GM19468 (cell line): ENCODE measurements at regions not wholly inside any gene's neighbourhood (a gene's known extent, or its start where the extent isn't known, plus 50 kb on each side); places are given as distances from the start of the nearest gene placed in this dataset.

ENCODE experiments used
- ATAC-seq: cut with Tn5 transposase; IDR thresholded peaks from one replicate; pipeline ENCODE4 v1.9.1; 2021; ENCODE audit warnings: mild to moderate bottlenecking, moderate library complexity, moderate number of reproducible peaks; ENCODE audit not compliant: unreplicated experiment; ENCODE audit errors: extremely low read depth

GRCh38 chr7:25815711-25816110 is 336.3 kb upstream of the NFE2L3 start:
- ATAC-seq, result no peak

- ATAC-seq, result no peak
Measured at GRCh38 chr7:25820432-25821040, 331.5 kb upstream of the NFE2L3 start.

- ATAC-seq, result no peak
Measured at GRCh38 chr7:25821225-25821624, 330.8 kb upstream of the NFE2L3 start.

GRCh38 chr7:25822823-25823222 is 329.2 kb upstream of the NFE2L3 start:
- ATAC-seq, result no peak

- no peak for ATAC-seq
Measured at GRCh38 chr7:25823571-25823970, 328.4 kb upstream of the NFE2L3 start.

GRCh38 chr7:25828468-25828867 is 323.5 kb upstream of the NFE2L3 start:
- ATAC-seq, result no peak

- no peak for ATAC-seq
Measured at GRCh38 chr7:25829663-25830062, 322.3 kb upstream of the NFE2L3 start.

GRCh38 chr7:25830215-25830614 is 321.8 kb upstream of the NFE2L3 start:
- ATAC-seq, result no peak

GRCh38 chr7:25831062-25831691 is 320.8 kb upstream of the NFE2L3 start:
- ATAC-seq, result no peak

- no peak for ATAC-seq
Measured at GRCh38 chr7:25831831-25832411, 320.1 kb upstream of the NFE2L3 start.

GRCh38 chr7:25832456-25832855 is 319.5 kb upstream of the NFE2L3 start:
- ATAC-seq, result no peak

- ATAC-seq, result no peak
Measured at GRCh38 chr7:25832929-25833328, 319.1 kb upstream of the NFE2L3 start.

GRCh38 chr7:25834050-25834449 is 317.9 kb upstream of the NFE2L3 start:
- no peak for ATAC-seq

- ATAC-seq, result no peak
Measured at GRCh38 chr7:25835197-25835596, 316.8 kb upstream of the NFE2L3 start.

GRCh38 chr7:25839084-25839769 is 312.8 kb upstream of the NFE2L3 start:
- ATAC-seq, result no peak

GRCh38 chr7:25840209-25840792 is 311.7 kb upstream of the NFE2L3 start:
- no peak for ATAC-seq

- no peak for ATAC-seq
Measured at GRCh38 chr7:25841575-25841974, 310.4 kb upstream of the NFE2L3 start.

- ATAC-seq, result no peak
Measured at GRCh38 chr7:25842201-25842733, 309.7 kb upstream of the NFE2L3 start.

- ATAC-seq, result no peak
Measured at GRCh38 chr7:25843467-25843866, 308.5 kb upstream of the NFE2L3 start.

- no peak for ATAC-seq
Measured at GRCh38 chr7:25844102-25844870, 307.7 kb upstream of the NFE2L3 start.
